KOPT-K1 (cell line): ENCODE measurements at regions not wholly inside any gene's neighbourhood (a gene's known extent, or its start where the extent isn't known, plus 50 kb on each side); places are given as distances from the start of the nearest gene placed in this dataset.

Experiments used
- H3K27ac ChIP-seq: fragments of 200-600 bp; sonication (generic); 2 replicates; pipeline ENCODE4 v1.5.1; 2016; ENCODE audit warnings: antibody characterized with exemption, mild to moderate bottlenecking, low read depth, low read length; ENCODE audit not compliant: poor library complexity, severe bottlenecking
- H3K36me3 ChIP-seq: fragments of 200-600 bp; sonication (generic); 2 replicates; pipeline ENCODE4 v1.5.1; 2017; ENCODE audit warnings: antibody characterized with exemption, mild to moderate bottlenecking, low read length, moderate library complexity; ENCODE audit not compliant: insufficient read depth
- H3K9me3 ChIP-seq: fragments of 200-600 bp; sonication (generic); 2 replicates; pipeline ENCODE4 v1.5.1; 2017; ENCODE audit warnings: antibody characterized with exemption, low read length, mild to moderate bottlenecking; ENCODE audit not compliant: insufficient read depth, poor library complexity, severe bottlenecking

GRCh38 chr21:35344582-35344981 lies 295.5 kb upstream of the RUNX1 start:
- no peaks in the 10 kb centered on the region for H3K36me3 ChIP-seq
- H3K27ac ChIP-seq: no peak overlapping the region

GRCh38 chr21:35343046-35343819 lies 294.1 kb upstream of the RUNX1 start:
- Histone ChIP-seq H3K27ac (peak overlapping the region; percentile 19), H3K9me3 (peaks cover 5% of the 10 kb centered on the region), H3K36me3 (no peaks in the 10 kb centered on the region)

More at GRCh38 chr21:35344582-35344981, 295.5 kb upstream of the RUNX1 start:
- H3K9me3 ChIP-seq: peaks cover 5% of the 10 kb centered on the region

GRCh38 chr21:35342440-35342839 lies 293.3 kb upstream of the RUNX1 start:
- Histone ChIP-seq H3K9me3 (peaks cover 5% of the 10 kb centered on the region), H3K36me3 (no peaks in the 10 kb centered on the region), H3K27ac (peak overlapping the region; percentile 19)

- Histone ChIP-seq H3K27ac (no peak overlapping the region), H3K36me3 (no peaks in the 10 kb centered on the region), H3K9me3 (peaks cover 5% of the 10 kb centered on the region)
Observed at GRCh38 chr21:35340273-35340672, 291.2 kb upstream of the RUNX1 start.

GRCh38 chr21:35338881-35339632 lies 290.0 kb upstream of the RUNX1 start:
- H3K27ac ChIP-seq: no peak overlapping the region
- H3K9me3 ChIP-seq: no peaks in the 10 kb centered on the region
- H3K36me3 ChIP-seq: no peaks in the 10 kb centered on the region

- Histone ChIP-seq H3K27ac (no peak overlapping the region), H3K36me3 (no peaks in the 10 kb centered on the region), H3K9me3 (no peaks in the 10 kb centered on the region)
Observed at GRCh38 chr21:35338281-35338680, 289.2 kb upstream of the RUNX1 start.

GRCh38 chr21:35337573-35337972 lies 288.5 kb upstream of the RUNX1 start:
- Histone ChIP-seq H3K27ac (no peak overlapping the region), H3K36me3 (no peaks in the 10 kb centered on the region), H3K9me3 (no peaks in the 10 kb centered on the region)

- Histone ChIP-seq H3K27ac (no peak overlapping the region), H3K36me3 (no peaks in the 10 kb centered on the region), H3K9me3 (no peaks in the 10 kb centered on the region)
Observed at GRCh38 chr21:35336534-35336933, 287.4 kb upstream of the RUNX1 start.

GRCh38 chr21:35335951-35336446 lies 286.9 kb upstream of the RUNX1 start:
- H3K36me3 ChIP-seq: no peaks in the 10 kb centered on the region
- no peak overlapping the region for H3K27ac ChIP-seq
- H3K9me3 ChIP-seq: no peaks in the 10 kb centered on the region

GRCh38 chr21:35333831-35334618 lies 284.9 kb upstream of the RUNX1 start:
- no peaks in the 10 kb centered on the region for H3K36me3 ChIP-seq
- no peaks in the 10 kb centered on the region for H3K9me3 ChIP-seq

GRCh38 chr21:35332841-35333426 lies 283.8 kb upstream of the RUNX1 start:
- no peaks in the 10 kb centered on the region for H3K9me3 ChIP-seq
- no peak overlapping the region for H3K27ac ChIP-seq
- H3K36me3 ChIP-seq: no peaks in the 10 kb centered on the region

More at GRCh38 chr21:35333831-35334618, 284.9 kb upstream of the RUNX1 start:
- no peak overlapping the region for H3K27ac ChIP-seq

GRCh38 chr21:35329940-35330660 lies 281.0 kb upstream of the RUNX1 start:
- no peak overlapping the region for H3K27ac ChIP-seq
- H3K9me3 ChIP-seq: no peaks in the 10 kb centered on the region
- no peaks in the 10 kb centered on the region for H3K36me3 ChIP-seq

GRCh38 chr21:35328856-35329455 lies 279.9 kb upstream of the RUNX1 start:
- Histone ChIP-seq H3K9me3 (no peaks in the 10 kb centered on the region), H3K27ac (no peak overlapping the region), H3K36me3 (no peaks in the 10 kb centered on the region)

GRCh38 chr21:35326677-35327076 lies 277.6 kb upstream of the RUNX1 start:
- Histone ChIP-seq H3K27ac (no peak overlapping the region), H3K36me3 (no peaks in the 10 kb centered on the region), H3K9me3 (no peaks in the 10 kb centered on the region)
